HG03103 (cell line): ENCODE measurements at regions not wholly inside any gene's neighbourhood (a gene's known extent, or its start where the extent isn't known, plus 50 kb on each side); places are given as distances from the start of the nearest gene placed in this dataset.

Source experiments
- ATAC-seq: cut with Tn5 transposase; IDR thresholded peaks from one replicate; pipeline ENCODE4 v1.9.1; 2021; ENCODE audit warnings: low read depth; ENCODE audit not compliant: unreplicated experiment

- ATAC-seq: no peak
These were observed 389.8 kb upstream of the ADGRL2 start for GRCh38 chr1:81410941-81411340.

GRCh38 chr1:81410351-81410750 lies 390.4 kb upstream of the ADGRL2 start:
- no peak for ATAC-seq

- ATAC-seq: no peak
These were observed 390.9 kb upstream of the ADGRL2 start for GRCh38 chr1:81409780-81410274.

- no peak for ATAC-seq
These were observed 391.5 kb upstream of the ADGRL2 start for GRCh38 chr1:81409262-81409661.

GRCh38 chr1:81408419-81408818 lies 392.3 kb upstream of the ADGRL2 start:
- ATAC-seq: no peak

GRCh38 chr1:81407000-81407821 lies 393.5 kb upstream of the ADGRL2 start:
- no peak for ATAC-seq

GRCh38 chr1:81406292-81406999 lies 394.3 kb upstream of the ADGRL2 start:
- no peak for ATAC-seq

- ATAC-seq: no peak
These were observed 402.7 kb upstream of the ADGRL2 start for GRCh38 chr1:81398041-81398440.

GRCh38 chr1:81392526-81393226 lies 408.1 kb upstream of the ADGRL2 start:
- ATAC-seq: no peak

GRCh38 chr1:81391125-81391828 lies 409.5 kb upstream of the ADGRL2 start:
- ATAC-seq: no peak

GRCh38 chr1:81388435-81388834 lies 412.3 kb upstream of the ADGRL2 start:
- no peak for ATAC-seq

GRCh38 chr1:81387446-81387845 lies 413.3 kb upstream of the ADGRL2 start:
- no peak for ATAC-seq

- ATAC-seq: no peak
These were observed 418.2 kb upstream of the ADGRL2 start for GRCh38 chr1:81382561-81382960.

GRCh38 chr1:81381881-81382280 lies 418.9 kb upstream of the ADGRL2 start:
- no peak for ATAC-seq

- ATAC-seq: no peak
These were observed 420.3 kb upstream of the ADGRL2 start for GRCh38 chr1:81380436-81380835.

GRCh38 chr1:81379430-81379829 lies 421.3 kb upstream of the ADGRL2 start:
- no peak for ATAC-seq

GRCh38 chr1:81377406-81377805 lies 423.3 kb upstream of the ADGRL2 start:
- ATAC-seq: no peak

GRCh38 chr1:81375884-81376548 lies 424.7 kb upstream of the ADGRL2 start:
- ATAC-seq: no peak

- ATAC-seq: no peak
These were observed 426.3 kb upstream of the ADGRL2 start for GRCh38 chr1:81374481-81374880.

GRCh38 chr1:81371864-81372263 lies 428.9 kb upstream of the ADGRL2 start:
- ATAC-seq: no peak
